Stimulated activated CD8-positive, alpha-beta memory T cell treated with anti-CD3 and anti-CD28 coated beads, Interleukin-15, amount 100 ng/mL, for 48 hours (primary cell): ENCODE measurements at regions not wholly inside any gene's neighbourhood (a gene's known extent, or its start where the extent isn't known, plus 50 kb on each side); places are given as distances from the start of the nearest gene placed in this dataset.
"Not testable (repeated sequence)": the region's sequence is repeated elsewhere in the genome, so short reads cannot be mapped to it uniquely, and the experiment has no call there.

Experiments used
- DNase-seq, 2 donors: peaks; one replicate each; pipeline ENCODE4 v3.0.0-alpha.2; 2020; ENCODE audit warnings: low read depth in 2 of 2

DNA sequence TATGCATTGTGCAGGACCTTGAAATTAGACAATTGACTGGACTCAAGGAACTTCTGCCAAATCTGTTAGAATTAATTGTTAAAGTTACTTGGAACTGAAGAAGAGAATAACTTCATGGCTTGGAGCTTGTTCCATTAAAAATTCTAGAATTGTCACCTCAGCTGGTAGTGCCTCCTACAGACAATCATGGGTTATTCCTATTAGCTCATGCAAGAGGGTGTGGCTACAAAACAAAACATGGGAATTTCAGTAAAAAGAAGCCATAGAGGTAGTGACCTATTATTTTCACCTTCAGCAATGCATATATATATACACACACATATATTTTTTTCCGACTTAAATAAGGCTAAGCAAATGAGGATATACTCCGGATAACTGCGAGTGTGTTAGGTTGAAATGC is 181.9 kb upstream of the DTNA start:
- no peak for DNase-seq

DNA sequence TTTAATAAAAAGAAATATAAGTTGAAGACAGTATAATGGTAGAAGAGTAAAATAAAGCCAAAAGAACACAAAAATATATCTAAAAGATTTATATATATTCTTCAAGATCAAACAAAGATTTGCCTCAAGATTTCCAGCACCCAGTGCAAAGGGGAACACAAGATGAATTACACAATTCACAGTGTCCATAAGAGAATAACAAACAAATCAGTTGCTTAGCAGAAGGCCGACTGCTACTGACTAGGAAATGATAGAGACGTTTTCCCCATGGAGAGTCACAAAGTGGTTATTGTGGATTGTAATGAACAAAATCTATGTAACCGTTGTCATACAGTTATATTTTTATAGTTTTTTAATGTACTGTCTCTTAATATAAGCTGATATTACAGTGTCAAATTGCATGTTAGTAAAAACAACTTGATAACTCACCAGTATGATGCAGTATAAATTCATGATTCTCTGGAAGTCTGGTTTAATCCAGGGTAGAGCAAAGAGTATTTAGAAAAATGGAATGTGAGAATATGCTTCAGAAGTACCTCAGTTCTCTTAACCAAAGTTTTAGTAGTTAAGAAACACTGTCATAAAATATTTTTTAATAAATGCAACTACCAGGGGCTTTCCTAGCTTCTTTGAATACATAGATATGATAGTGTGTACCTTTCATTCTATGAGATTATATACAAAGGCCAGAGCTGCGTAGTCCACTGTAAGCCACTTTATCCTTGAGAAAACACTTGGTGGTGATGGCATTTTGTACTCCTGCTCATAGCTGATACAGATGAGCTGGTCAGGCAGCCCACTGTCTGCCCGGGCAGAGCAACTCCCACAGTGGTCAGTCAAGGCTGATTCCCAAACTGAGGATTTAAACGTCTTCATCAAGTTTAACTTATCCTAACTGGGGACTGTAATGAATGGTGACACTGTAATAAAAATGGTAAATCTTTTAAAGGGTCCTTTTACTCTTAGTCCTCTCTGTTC is 180.5 kb upstream of the DTNA start:
- DNase-seq, result no peak

DNA sequence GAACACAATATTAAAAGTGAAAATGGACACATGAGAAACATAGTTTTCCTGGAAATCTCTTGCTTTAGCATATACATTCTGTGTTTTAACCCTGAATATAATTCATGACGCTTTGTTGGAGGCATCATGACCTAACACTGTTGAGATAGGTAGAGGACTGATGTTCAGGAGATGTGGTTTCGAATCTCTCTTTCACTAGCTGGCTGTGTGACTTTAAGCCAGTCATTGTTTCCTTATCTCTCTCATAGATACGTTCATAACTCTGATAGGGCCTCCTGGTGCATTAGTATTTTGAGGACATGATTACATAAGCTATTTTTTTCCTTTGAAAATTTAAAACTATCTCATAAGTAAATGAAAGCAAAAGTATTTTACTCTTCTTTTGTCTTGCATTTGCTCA is 179.0 kb upstream of the DTNA start:
- DNase-seq, result no peak

DNA sequence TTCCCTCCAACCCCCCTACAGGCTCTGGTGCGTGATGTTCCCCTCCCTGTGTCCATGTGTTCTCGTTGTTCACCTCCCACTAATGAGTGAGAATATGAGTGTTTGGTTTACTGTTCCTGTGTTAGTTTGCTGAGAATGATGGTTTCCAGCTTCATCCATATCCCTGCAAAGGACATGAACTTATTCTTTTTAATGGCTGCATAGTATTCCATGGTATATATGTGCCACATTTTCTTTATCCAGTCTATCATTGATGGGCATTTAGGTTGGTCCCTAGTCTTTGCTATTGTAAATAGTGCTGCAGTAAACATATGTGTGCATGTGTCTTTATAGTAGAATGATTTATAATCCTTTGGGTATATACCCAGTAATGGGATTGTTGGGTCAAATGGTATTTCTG is 175.5 kb upstream of the DTNA start:
- not testable (repeated sequence) for DNase-seq

DNA sequence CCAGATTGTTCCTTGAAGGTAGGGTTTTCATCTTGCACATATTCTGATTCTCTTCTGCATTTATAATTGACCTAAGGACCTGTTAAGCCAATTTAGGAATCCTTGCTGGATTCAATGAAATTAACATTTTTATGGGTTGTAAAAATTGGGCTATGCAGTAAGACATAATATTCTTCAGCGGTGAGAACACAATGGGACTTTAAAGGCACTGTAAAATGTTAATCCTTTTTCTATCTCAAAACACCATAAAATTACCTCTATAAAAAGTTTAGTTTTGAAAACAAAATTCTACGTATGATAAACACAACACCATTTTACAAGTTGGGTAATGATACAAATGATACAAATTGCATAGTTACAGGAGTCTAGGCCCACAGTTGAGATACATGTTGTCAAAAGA is 169.2 kb upstream of the DTNA start:
- no peak for DNase-seq

DNA sequence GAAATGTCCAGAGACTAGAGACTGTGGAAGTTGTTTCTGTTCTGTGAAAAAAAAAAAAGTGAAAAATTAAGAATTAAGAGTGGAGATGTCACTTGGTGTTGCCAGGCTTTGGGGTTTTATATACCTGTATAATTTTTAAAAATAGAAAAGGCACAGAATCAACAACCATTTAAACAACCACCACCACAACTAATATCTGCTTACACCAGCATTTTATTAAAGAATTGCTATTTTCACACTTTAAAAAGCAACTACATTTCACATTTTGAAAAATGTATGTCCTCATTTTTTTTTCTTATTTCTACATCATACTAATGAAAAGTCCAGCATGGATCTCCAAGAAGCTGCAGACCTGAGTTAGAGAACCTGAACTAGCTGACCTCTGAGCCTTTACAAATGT is 167.5 kb upstream of the DTNA start:
- DNase-seq, result no peak

DNA sequence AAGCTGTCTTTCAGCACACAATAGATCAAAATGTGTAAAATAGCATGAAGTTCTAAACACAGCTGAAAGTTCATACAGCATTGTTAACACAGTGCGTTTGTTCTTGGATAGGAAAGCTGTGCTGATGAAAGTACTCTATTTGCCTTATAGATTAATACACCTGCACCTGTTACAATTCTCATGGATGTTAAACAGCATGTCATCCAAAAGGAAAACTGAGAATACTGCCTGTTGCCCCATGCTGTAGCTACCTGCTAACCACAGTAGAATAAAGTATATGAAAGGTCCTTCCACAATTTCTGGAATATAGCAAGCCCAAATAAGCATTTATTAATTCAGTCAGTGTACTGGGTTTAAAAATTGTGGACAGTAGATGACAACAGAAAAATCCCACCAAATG is 166.7 kb upstream of the DTNA start:
- no peak for DNase-seq

DNA sequence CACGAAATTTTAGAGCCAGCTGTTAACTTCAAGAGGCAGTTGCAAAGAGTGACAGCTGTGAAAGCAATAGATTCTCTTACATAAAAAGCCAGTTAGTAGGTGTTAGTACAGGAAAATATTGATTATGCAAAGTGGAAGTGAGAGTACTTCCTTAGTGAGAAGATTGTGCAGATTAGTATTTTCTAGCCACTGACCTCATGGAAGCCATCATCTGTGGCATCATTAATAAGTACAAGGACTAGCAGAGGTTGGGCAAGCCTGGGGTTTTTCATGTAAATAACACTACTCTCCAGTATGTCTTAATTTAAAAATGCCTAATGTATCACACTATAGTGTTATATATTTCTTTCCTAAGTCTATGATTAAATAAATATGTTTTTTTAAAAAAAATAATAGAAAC is 166.2 kb upstream of the DTNA start:
- no peak for DNase-seq

DNA sequence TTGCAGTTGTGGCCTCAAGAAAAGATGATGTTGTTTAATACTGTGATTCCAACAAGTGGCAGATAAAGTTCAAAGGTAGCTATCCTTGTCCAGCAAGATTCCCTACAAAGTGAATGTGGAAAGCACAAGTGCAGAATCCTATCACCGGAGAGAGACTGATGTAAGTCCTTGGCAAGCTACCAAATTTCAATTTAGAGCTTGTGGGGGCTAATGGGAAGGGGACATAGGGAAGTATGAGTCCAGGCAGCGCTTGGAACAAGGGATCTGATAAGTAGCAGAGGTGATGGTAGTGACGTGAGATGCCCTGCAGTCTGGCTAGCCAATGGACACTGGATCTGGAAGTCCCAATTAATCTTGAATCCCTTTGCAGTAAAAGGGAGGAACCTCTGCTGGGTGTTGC is 165.2 kb upstream of the DTNA start:
- no peak for DNase-seq

DNA sequence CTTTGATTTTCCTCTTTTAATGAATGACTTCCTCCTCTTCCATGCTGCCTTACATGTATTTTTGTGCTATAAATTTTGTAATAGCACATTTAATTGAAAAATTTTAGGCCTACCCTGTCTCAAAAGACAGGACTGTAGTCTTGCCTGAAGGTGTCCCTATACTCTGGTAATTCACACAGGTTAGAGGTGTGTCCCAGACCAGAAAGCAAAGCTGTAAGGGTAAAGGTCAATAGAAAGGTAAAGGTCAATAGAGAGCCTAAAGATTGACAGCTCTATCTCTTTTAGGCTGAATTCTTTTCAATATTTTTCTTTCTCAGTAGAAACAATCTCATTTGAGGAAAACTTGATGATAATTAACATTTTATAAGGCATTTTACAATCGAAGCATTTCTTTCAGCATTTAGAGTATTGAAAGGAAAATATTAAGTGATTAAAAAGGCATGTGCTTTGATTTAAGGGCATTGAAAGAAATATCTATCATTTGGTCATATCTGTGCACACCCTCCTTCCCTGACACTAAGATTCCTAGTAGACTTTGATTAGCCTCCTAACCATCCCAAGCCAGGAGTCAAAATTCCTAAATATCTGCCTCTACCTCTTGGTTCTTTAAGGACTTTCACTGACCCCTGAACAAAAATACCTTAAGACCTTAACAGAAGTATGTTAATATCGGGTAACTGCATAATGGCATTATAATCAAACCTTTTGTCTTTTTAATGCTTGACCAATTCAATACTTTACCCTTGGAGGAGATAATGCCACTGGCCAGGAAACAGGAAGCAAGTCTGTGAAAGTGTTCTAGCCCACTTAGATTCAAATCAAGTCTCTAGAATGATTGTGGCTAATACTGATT is 161.8 kb upstream of the DTNA start:
- DNase-seq, result no peak

DNA sequence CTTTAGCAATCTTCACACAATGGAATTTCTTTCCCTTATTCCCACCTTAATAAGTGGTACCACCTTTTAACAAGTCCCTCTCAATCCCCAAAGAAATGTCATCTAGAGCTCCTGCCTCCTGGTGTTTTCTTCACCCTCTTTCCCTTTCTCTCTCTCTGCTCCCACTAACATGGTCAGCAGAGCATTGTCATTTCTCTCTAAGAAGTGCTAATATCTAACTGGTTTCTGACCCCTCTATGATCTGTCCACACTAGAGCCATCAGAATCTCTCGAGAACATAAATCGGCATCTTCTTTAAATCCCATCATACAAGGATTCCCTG is 161.2 kb upstream of the DTNA start:
- DNase-seq, result no peak

DNA sequence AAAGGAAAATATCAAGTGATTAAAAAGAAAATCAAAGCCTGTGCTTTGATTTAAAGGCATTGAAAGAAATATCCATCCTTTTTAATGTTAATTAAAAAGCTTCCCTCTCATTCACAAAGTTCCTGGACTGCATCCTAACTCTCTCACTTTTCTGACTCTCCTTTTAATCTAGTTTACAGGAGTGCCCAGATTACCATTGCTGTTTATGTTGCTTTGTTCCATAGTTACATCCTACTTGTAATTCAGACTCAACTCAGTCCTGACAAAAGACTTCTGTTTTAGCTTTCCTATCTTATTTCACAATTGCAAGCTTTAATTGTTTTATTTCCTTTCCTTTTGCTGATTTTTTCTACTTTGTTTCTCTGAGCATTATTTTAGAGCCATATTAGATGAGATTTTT is 160.7 kb upstream of the DTNA start:
- no peak for DNase-seq

DNA sequence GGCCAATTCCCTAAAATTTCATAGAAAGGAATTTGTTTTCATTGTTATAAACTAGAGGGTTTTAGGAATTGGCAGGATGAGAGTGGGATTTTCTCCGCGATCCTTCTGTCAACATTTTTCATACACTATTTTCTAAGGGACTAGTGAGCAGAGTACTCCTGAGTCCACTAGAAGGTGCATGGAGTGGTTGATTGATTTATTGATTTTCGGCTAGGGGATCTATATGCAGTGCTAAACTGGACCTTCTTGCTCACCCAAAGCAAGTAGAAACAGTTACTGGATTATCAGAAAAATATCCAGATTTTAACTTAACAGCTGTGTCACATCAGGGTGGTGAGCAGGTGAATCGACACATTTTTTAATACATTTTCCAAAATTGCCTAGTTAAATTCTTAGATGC is 159.9 kb upstream of the DTNA start:
- no peak for DNase-seq

DNA sequence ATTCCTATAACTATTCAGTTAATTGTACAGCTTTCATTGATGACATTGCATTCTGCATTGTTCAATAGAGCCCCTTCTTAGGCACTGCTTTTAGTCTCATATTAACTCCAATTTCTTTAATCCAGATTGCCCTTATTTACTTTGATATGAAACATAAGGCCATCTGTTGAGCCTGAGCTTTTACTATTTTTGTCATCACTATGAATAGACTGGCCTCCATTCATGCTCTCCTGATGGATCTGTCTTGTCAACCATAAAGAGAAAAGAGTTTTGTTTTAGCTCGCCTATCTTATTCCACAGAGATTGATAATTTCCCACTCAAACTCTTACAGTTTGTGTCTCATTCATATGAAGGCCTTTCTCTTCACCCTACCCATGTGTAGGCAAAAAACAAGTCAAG is 159.2 kb upstream of the DTNA start:
- no peak for DNase-seq

DNA sequence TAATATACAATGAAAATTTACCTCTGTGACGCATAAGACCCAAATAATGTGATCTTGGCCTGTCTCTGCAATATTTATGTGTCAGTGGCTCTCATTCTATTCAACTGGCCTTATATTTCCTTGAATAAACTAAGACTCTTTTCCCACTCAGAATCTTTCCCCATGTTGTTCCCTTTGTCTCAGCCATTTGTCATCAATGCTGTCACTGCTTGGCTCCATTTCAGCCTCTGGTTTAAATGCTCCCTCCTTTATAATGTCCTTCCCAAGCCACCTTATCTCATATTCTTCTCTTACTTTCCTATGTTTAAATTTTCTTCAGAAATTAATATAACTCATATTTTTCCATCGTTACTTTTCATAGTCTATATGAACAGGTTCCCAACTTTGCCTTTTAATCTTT is 158.3 kb upstream of the DTNA start:
- DNase-seq, result no peak

DNA sequence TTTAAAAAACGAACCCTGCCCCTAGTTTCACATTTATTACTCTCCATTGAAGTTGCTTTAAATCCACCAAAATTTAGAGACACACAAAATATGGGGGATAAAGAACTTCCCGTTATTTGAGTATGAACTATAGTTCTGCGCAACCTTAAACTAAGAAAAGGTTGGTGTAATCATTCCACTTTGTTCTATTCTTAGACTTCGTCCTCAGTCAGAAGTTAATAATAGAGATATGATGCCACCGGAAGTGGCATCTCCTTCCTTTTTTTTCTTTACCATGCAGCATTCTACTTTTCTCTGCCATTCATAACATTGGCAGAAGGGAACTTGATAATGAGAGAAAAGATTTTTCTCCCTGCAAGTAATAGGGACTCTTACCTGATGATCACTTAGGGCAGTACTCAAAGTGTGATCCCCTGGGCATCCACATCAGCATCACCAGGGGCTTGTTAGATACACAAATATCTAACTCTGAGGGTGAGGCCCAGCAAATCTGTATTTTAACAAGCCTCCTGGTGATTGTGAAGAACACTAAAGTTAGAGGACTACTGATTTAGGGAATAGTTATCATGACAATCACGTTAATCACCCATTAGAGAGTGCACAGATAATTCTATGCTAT is 147.7 kb upstream of the DTNA start:
- no peak for DNase-seq

DNA sequence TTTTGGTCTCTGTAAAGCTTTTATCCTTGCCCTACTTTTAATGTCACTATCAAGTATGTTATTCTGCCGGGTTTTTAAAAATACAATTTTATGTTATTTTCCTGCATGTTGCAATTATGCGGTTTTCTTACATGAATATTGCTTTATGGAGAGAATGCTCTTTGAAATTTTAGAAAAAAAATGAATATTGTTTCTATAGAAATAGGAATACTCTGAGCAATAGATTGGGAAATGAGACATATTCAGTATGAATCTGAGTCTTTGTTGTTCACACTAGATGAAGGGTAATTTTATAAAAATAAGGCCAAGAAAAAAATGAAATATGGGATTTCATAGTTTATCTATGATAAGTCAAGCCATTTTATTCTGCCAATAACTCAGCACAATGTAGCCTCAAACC is 142.2 kb upstream of the DTNA start:
- no peak for DNase-seq

DNA sequence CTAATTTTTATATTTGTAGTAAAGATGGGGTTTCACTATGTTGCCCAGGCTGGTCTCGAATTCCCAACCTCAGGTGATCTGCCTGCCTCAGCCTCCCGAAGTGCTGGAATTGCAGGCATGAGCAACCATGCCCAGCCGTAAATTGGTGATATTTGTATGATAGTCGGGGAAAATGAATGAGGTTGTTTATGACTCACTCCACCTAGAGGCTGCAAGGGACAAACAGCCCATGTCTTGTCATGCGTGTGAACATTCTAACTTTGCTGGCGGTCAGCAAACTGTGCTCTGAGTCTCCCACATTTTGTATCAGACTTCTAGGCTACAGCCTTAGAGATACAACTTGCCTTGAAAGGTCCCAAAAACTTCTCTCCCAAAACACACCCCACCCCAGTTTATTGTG is 133.5 kb upstream of the DTNA start:
- DNase-seq, result no peak

DNA sequence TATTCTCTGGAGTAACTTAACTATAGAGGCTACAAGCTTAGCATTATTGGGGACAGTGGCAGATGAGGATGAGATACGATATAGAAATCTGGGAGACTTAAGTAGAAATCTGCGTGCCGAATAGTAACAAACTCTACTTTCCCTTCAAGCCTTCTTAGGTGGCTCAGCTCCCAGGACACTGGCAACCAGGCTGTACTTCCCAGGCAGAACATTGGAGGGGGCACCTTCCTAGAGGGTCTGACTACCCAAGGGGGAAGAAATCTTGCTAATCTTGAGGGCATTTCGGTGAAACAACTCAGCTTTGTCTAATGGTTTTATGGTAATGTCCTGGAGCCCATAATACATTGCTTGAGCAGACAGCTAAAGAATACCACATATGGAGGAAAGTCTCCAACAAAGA is 126.2 kb upstream of the DTNA start:
- no peak for DNase-seq

DNA sequence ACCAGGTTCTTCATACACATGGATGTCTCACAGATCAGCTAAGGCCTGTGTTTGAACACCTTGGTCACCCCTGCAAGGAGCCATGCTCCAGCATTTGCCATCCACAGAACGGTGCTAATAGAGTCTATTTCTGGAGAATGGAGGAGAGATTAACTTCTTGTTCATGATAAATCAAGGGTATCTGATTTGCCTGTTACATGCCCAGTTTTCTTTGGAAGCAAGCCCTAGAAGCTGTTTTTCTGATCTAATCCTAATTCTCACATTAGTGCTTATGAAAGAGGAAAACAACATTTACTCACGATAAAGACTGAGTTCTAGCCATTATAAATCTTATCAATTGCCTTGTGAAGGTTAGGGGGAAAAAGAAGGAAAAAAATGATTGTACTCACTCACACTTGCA is 119.6 kb upstream of the DTNA start:
- no peak for DNase-seq

DNA sequence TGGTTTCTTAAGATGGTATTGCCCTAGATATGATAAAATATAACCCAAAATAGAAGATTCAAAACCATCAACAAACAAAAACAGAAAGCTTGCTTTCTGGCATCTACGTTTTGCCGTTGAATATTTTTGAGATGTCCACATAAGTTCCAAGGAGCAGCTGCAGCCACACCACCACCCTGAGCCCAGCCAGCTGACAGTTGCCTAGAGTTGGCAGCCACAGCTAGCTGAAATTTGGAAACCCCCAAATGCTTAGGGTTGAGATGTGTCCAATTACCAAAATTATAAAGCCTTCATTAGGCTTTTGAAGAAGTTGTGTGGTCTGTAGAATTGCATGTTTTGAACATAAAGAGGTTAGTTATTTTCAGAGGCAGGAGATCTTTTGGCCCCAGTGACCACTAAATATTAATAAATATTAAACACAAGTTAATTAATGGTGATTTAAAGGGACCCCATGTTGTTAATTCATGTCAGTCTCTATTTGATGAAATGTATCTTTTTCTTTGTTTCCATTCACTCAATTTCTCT is 118.1 kb upstream of the DTNA start:
- no peak for DNase-seq

DNA sequence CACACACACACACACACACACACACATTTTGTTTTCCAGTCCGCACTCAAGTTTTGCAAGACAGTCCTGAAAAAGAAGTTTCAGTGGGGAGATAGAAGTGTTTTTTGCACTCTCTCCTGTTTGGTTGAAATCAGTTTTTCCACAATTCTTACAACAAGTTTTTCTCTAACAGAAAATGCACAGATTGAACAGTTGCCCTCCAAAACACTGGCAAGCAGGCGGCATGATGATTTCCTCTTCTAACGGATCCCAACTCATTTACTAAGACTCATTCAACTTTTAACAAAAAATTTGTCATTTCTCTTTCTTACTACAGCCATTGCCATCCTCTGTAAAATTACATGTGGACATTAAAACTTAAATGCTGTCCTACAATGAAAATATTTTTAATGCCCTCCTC is 117.6 kb upstream of the DTNA start:
- no peak for DNase-seq
